Neutrophil (primary cell): ENCODE measurements at regions not wholly inside any gene's neighbourhood (a gene's known extent, or its start where the extent isn't known, plus 50 kb on each side); places are given as distances from the start of the nearest gene placed in this dataset.

Experiments used
- H3K27ac ChIP-seq: fragments of 200-600 bp; sonication (generic); 2 replicates; pipeline ENCODE4 v1.5.1; 2016; ENCODE audit warnings: mild to moderate bottlenecking, moderate library complexity
- H3K27me3 ChIP-seq: fragments of 200-600 bp; sonication (generic); 2 replicates; pipeline ENCODE4 v1.6.0; 2016; ENCODE audit warnings: mild to moderate bottlenecking
- H3K36me3 ChIP-seq: fragments of 200-600 bp; sonication (generic); 2 replicates; pipeline ENCODE4 v1.5.1; 2017
- H3K4me1 ChIP-seq, 2 experiments: fragments of 200-600 bp in 1 of 2; sonication (generic) in 1 of 2; 1 replicate in 1 of 2; 2 replicates in 1 of 2; pipeline versions ENCODE4 v1.5.1 to v1.6.1; 2013 to 2016; ENCODE audit warnings: low read depth in 1 of 2, low read length in 1 of 2, mild to moderate bottlenecking in 1 of 2, moderate library complexity in 1 of 2; ENCODE audit not compliant: control insufficient read depth in 1 of 2, insufficient read depth in 1 of 2
- H3K4me3 ChIP-seq, 2 experiments: fragments of 200-600 bp in 1 of 2; sonication (generic) in 1 of 2; 1 replicate in 1 of 2; 2 replicates in 1 of 2; pipeline ENCODE4 v1.5.1; 2013 to 2016; ENCODE audit warnings: low read depth in 1 of 2, low read length in 1 of 2, mild to moderate bottlenecking in 1 of 2, moderate library complexity in 1 of 2
- H3K9me3 ChIP-seq: fragments of 200-600 bp; sonication (generic); 2 replicates; pipeline ENCODE4 v1.5.1; 2016
- TF ChIP-seq, protein P1 (sequence below): fragments of 200-600 bp; sonication (generic); IDR thresholded peaks from 2 replicates; pipeline ENCODE4 v1.5.1; 2016; ENCODE audit warnings: antibody characterized with exemption

DNA sequence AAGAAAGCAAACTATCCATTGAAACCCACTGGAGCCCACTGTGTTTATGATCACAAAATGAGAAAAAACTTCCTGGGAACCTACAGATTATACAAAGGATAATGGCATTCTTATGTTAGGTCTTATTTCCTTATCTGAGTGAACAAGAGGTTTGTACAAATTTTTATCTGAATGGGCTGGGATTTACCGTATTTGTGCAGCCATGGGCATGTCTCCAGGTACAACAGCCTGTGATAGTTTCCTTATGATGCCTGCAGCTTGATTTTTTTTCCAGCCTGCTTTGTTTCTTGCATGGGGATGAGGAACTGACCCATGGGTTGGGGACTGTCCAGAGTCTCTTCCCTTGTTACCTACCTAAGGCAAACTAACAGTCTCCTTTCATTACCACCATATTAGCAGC, 244.0 kb upstream of the RBMY1B start:
- Histone ChIP-seq H3K4me1 (no peaks in the 10 kb centered on the region), H3K27me3 (no peaks in the 10 kb centered on the region), H3K9me3 (no peaks in the 10 kb centered on the region), H3K36me3 (no peaks in the 10 kb centered on the region), H3K27ac (no peak overlapping the region), H3K4me3 (no peak overlapping the region)
- TF ChIP-seq, protein P1, sequence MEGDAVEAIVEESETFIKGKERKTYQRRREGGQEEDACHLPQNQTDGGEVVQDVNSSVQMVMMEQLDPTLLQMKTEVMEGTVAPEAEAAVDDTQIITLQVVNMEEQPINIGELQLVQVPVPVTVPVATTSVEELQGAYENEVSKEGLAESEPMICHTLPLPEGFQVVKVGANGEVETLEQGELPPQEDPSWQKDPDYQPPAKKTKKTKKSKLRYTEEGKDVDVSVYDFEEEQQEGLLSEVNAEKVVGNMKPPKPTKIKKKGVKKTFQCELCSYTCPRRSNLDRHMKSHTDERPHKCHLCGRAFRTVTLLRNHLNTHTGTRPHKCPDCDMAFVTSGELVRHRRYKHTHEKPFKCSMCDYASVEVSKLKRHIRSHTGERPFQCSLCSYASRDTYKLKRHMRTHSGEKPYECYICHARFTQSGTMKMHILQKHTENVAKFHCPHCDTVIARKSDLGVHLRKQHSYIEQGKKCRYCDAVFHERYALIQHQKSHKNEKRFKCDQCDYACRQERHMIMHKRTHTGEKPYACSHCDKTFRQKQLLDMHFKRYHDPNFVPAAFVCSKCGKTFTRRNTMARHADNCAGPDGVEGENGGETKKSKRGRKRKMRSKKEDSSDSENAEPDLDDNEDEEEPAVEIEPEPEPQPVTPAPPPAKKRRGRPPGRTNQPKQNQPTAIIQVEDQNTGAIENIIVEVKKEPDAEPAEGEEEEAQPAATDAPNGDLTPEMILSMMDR: no peak

GRCh38 chrY:21287769-21288168, 223.4 kb upstream of the RBMY1B start:
- TF ChIP-seq, protein P1: no peak
- H3K4me3 ChIP-seq: no peak overlapping the region
- no peaks in the 10 kb centered on the region for H3K27me3 ChIP-seq
- H3K36me3 ChIP-seq: no peaks in the 10 kb centered on the region
- no peaks in the 10 kb centered on the region for H3K9me3 ChIP-seq
- no peak overlapping the region for H3K27ac ChIP-seq
- H3K4me1 ChIP-seq: no peaks in the 10 kb centered on the region

DNA sequence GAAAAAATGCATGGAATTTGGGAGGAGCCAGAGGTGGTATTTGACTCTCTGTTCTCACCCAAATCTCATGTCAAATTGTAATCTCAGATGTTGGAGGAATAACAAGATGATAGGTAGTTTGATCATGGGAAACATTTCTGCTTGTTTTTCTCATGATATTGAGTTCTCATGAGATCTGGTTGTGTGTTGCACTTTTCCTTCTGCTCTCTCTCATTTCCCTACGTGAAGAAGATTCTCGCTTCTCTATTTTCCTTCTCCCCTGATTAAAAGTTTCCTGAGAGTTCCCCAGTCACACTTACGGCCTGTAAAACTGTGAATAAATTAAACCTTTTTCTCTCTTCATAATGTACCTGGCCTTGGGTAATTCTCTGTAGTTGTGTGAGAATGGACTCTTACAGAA, 222.2 kb upstream of the RBMY1B start:
- TF ChIP-seq, protein P1: no peak
- H3K9me3 ChIP-seq: no peaks in the 10 kb centered on the region
- no peaks in the 10 kb centered on the region for H3K4me1 ChIP-seq
- H3K36me3 ChIP-seq: no peaks in the 10 kb centered on the region
- no peak overlapping the region for H3K4me3 ChIP-seq
- H3K27me3 ChIP-seq: no peaks in the 10 kb centered on the region
- no peak overlapping the region for H3K27ac ChIP-seq

DNA sequence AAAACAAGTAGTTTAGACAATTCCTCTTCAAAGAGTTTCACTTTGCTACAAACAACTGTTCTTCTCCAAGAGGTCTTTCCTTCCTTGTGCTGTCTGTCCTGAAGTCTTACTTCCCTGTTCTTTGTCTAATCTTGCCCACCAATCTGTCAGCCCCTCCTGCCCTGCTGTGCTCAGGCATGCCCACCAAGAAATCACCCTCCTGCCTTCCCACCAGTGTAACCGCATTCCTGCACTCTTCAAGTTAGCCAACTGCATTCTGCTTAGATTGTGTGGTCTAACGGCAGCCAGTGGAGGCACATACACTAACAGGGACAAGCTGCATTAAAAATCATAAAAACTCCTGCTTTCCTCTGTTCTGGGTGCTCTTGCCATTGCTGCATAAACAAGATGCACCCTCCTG, 215.9 kb upstream of the RBMY1B start:
- no peak overlapping the region for H3K4me3 ChIP-seq
- no peaks in the 10 kb centered on the region for H3K9me3 ChIP-seq
- no peaks in the 10 kb centered on the region for H3K36me3 ChIP-seq
- TF ChIP-seq, protein P1: no peak
- no peaks in the 10 kb centered on the region for H3K27me3 ChIP-seq
- H3K4me1 ChIP-seq: no peaks in the 10 kb centered on the region
- no peak overlapping the region for H3K27ac ChIP-seq

- Histone ChIP-seq H3K9me3 (no peaks in the 10 kb centered on the region), H3K36me3 (no peaks in the 10 kb centered on the region), H3K4me1 (no peaks in the 10 kb centered on the region), H3K27me3 (no peaks in the 10 kb centered on the region), H3K27ac (no peak overlapping the region), H3K4me3 (no peak overlapping the region)
- TF ChIP-seq, protein P1: no peak
These were observed 208.9 kb upstream of the RBMY1B start for GRCh38 chrY:21302278-21302677.

- Histone ChIP-seq H3K27ac (no peak overlapping the region), H3K36me3 (no peaks in the 10 kb centered on the region), H3K27me3 (no peaks in the 10 kb centered on the region), H3K4me1 (no peaks in the 10 kb centered on the region), H3K4me3 (no peak overlapping the region), H3K9me3 (no peaks in the 10 kb centered on the region)
- TF ChIP-seq, protein P1: no peak
These were observed 195.8 kb upstream of the RBMY1B start for GRCh38 chrY:21315366-21315765.
